HG02870 (cell line): ENCODE measurements at regions not wholly inside any gene's neighbourhood (a gene's known extent, or its start where the extent isn't known, plus 50 kb on each side); places are given as distances from the start of the nearest gene placed in this dataset.
"Not testable (repeated sequence)": the region's sequence is repeated elsewhere in the genome, so short reads cannot be mapped to it uniquely, and the experiment has no call there.

Experiments
- ATAC-seq: cut with Tn5 transposase; IDR thresholded peaks from one replicate; pipeline ENCODE4 v1.9.1; 2021; ENCODE audit warnings: mild to moderate bottlenecking, moderate library complexity; ENCODE audit not compliant: unreplicated experiment

DNA sequence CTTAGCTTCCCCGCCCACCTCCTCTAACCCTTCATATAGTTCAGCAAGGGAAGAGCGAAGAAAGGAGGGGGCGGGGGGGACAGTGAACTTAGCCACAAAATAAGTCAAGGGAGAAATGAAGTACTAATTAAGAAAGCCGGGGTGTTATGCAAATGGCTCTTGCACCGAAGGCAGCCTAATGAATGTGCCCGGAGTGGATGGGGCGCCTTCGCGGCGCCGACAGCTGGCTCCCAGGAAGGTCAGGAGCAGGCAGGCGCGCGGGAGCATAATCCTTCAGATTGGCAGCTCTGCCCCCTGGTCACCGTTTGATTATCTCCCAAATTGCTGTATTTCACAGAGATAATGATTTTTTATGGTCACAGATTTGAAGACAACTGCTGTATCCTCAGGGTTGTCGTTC lies 395.1 kb downstream of the TFAP2B start:
- no peak for ATAC-seq

- no peak for ATAC-seq
Observed at GRCh38 chr6:51214442-51214841, 395.8 kb downstream of the TFAP2B start.

DNA sequence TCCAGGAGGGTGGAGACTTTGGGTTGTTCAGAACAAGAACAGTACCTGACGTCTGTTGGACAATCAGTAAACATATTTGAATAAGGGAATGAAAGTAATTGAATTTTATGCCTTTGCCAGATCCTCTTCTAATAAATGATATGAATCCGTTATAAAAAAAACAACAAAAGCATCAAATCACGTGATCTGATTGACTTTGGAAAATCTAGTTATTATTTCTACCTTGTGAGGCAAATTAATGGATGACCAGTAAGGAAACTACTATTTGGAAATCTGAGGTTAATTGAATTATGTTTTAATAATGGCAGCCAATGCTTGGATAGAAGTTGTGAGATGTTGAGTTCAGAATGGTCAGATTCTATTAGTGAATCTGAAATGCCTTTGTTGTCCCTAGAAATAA lies 399.5 kb downstream of the TFAP2B start:
- no peak for ATAC-seq

DNA sequence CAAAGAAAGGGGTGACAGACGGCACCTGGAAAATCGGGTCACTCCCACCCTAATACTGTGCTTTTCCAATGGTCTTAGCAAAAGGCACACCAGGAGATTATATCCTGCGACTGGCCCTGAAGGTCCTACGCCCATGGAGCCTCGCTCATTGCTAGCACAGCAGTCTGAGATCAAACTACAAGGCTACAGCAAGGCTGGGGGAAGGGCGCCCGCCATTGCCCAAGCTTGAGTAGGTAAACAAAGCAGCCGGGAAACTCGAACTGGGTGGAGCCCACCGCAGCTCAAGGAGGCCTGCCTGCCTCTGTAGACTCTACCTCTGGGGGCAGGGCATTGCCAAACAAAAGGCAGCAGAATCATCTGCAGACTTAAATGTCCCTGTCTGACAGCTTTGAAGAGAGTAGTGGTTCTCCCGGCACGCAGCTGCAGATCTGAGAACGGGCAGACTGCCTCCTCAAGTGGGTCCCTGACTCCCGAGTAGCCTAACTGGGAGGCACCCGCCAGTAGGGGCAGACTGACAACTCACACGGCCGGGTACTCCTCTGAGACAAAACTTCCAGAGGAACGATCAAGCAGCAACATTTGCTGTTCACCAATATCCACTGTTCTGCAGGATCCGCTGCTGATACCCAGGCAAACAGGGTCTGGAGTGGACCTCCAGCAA lies 406.0 kb downstream of the TFAP2B start:
- ATAC-seq = not testable (repeated sequence)

DNA sequence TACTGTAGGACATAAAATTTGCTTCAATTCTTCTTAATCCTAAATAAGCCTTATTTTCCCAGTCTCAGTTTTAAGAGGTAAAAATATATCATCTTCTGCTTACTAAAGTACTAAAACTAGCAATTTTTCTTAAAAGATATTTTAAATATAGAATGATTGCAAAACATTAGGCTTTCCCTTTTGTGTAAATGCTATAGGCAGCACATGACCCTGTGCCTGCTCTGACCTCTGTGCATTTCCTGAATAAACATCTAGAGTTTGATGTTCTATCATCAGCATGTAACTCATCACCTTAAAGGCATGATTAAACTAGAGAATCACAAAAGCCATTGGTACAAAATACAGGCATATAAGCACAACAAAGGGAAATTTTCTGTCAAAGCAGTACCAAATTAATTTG lies 422.7 kb downstream of the TFAP2B start:
- ATAC-seq = no peak

- no peak for ATAC-seq
Observed at GRCh38 chr6:51249798-51250197, 431.1 kb downstream of the TFAP2B start.

DNA sequence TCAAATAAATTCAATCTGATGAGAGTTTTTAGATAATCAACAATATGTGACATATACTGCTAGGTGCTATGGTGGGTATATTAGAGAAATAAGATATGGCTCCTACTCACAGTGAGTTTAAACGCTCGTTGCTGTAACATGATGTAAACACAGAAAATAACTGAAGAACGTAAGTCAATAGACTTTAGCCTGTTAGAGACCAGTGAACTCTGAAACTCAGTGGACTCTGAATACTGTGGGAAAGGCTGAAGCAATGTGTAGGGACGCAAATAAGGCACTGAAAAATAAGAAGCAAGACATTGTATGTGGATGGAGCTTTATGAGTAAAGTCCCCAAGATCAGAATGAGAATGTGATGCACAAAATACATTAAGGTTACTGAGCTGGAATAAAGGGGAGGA lies 431.6 kb downstream of the TFAP2B start:
- no peak for ATAC-seq

DNA sequence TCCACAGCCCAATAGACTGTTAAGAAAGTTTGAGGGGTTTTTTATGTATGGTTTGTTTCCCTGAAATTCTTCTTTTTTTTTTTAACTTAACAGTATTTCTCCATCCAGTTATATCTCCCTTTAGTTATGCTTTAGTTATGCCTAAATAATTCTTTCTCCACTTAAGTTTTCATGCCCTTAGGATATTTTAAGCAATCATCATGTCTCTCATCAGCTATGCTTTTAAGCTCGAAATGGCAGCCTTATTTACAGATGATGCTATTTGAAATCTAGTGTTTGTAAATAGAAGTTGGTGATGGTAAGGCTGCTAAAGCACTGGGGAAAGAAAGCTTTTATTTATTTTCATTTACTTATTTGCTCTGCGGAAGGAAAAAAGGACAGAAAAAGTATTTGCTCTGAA lies 439.3 kb downstream of the TFAP2B start:
- no peak for ATAC-seq

DNA sequence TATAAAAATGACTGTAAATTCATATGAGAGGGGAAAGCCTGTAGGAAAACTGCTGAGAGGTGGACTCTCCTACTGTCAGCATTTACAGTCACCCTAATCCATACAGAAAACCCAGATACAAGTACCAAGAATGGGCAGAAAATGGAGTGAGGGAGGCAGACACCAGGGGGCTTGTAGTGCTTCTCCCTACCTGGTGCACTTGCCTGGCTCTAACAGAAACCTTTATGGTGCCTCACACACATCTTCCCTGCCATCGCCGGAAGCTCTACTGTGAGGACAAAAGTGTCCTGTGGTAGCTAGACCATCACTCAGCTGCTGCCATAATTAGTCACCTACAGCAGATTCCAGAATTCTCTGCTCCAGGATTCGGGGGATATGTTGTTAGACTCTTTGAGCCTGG lies 441.3 kb downstream of the TFAP2B start:
- ATAC-seq = no peak

DNA sequence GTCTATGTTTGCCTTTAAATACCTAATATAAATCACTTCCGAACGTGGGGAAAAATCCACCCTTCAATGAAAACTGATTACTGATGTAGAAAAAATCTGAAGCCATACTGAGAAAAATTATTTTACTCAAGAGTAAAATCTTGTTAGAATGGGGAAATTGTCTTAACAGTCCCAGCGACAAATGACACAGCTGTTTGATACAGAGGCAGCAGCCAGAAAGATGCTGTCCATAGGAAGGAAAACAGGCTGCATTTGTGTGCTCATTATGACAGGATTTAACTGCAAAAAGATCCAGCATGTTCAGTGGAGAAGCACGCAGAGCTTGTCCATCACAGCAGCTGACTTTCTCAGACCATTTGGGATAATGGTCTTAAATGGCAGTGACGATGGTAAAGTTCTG lies 443.0 kb downstream of the TFAP2B start:
- no peak for ATAC-seq

- no peak for ATAC-seq
Observed at GRCh38 chr6:51265426-51265825, 446.8 kb downstream of the TFAP2B start.

GRCh38 chr6:51266604-51267003 lies 447.9 kb downstream of the TFAP2B start:
- no peak for ATAC-seq

- ATAC-seq = no peak
Observed at GRCh38 chr6:51268666-51269065, 450.0 kb downstream of the TFAP2B start.

GRCh38 chr6:51269876-51270275 lies 451.2 kb downstream of the TFAP2B start:
- no peak for ATAC-seq

- ATAC-seq = no peak
Observed at GRCh38 chr6:51271615-51272014, 452.9 kb downstream of the TFAP2B start.

- no peak for ATAC-seq
Observed at GRCh38 chr6:51273228-51273961, 454.7 kb downstream of the TFAP2B start.

GRCh38 chr6:51277474-51277873 lies 458.8 kb downstream of the TFAP2B start:
- ATAC-seq = no peak

- no peak for ATAC-seq
Observed at GRCh38 chr6:51282026-51282425, 463.4 kb downstream of the TFAP2B start.

DNA sequence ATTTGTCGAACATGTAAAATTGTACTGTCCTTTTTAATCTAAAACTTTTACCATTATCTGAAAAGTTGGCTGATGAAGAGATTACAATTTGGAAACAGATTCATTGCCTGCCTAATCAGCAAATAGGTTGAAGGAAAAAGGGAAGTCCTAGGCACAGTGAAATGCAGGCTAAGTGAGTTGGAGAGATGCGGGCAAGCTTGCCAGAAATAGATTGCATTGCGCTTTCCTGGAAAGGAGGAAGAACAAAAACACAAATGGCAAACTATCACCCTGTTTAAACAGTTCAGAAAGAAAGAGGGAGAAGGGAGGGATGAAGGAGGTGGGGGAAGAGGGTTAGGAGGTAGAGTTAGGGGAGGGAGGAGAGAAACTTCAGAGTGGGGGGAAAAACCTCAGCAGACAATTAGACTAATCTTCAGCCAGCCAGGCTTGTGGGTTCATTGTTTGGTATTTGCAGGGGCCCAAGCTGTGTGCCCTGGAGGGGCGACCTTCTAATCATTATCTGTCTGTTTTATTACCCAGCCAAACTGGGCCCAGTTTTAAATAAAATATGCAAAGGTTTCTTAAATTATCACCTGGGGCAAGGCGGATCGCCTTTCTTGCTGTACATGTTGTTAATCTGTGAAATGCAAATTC lies 465.2 kb downstream of the TFAP2B start:
- no peak for ATAC-seq

GRCh38 chr6:51285876-51286275 lies 467.2 kb downstream of the TFAP2B start:
- no peak for ATAC-seq

- ATAC-seq = no peak
Observed at GRCh38 chr6:51289041-51289440, 470.4 kb downstream of the TFAP2B start.

DNA sequence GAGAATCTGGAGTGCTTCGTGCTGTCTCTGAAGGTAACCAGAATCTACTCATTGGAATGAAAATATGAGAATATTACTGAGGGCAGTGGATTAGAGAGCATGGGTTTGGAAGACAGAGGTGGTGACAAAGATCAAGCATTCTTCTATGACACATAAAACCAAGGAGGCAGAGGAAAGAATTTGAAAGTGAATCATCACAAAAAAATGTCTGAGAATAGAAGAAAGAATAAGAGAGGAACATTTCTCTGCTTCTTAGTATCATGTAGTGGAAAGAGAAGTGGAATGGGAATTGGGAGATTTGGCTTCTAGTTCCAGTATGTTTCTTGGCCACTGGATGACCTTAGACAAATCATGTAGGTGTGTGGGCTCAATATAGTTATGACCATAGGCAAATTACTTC lies 474.0 kb downstream of the TFAP2B start:
- ATAC-seq = no peak
